Lung (tissue), 11 donors: ENCODE measurements at regions not wholly inside any gene's neighbourhood (a gene's known extent, or its start where the extent isn't known, plus 50 kb on each side); places are given as distances from the start of the nearest gene placed in this dataset.

ENCODE experiments used
- ATAC-seq: fragments of 200-7000 bp; cut with Tn5 transposase; one replicate; pipeline ENCODE4 v1.9.1; 2020; ENCODE audit warnings: moderate number of reproducible peaks; ENCODE audit not compliant: insufficient read depth, low FRiP score
- DNase-seq, 3 donors: peaks; one replicate each; pipeline ENCODE4 v3.0.0-alpha.2; 2013 to 2017
- H3K27ac ChIP-seq, 2 donors: one replicate each; pipeline ENCODE4 v1.5.1; 2013; ENCODE audit warnings: mild to moderate bottlenecking in 2 of 2, moderate library complexity in 2 of 2, control low read depth in 1 of 2, inconsistent platforms in 1 of 2, low read depth in 1 of 2, low read length in 1 of 2
- H3K27me3 ChIP-seq, 3 donors: one replicate each; pipeline ENCODE4 v1.5.1; 2013; ENCODE audit warnings: low read length in 2 of 3; ENCODE audit not compliant: control insufficient read depth in 3 of 3, insufficient read depth in 3 of 3
- H3K36me3 ChIP-seq, 4 donors: one replicate each; pipeline ENCODE4 v1.5.1; 2013; ENCODE audit warnings: low read length in 4 of 4, mild to moderate bottlenecking in 1 of 4, moderate library complexity in 1 of 4; ENCODE audit not compliant: control insufficient read depth in 4 of 4, insufficient read depth in 4 of 4
- H3K4me1 ChIP-seq, 5 donors: one replicate each; pipeline ENCODE4 v1.5.1; 2013; ENCODE audit warnings: low read length in 5 of 5, mild to moderate bottlenecking in 2 of 5, moderate library complexity in 1 of 5; ENCODE audit not compliant: control insufficient read depth in 5 of 5, insufficient read depth in 5 of 5
- H3K4me3 ChIP-seq: one replicate; pipeline ENCODE4 v1.5.1; 2013; ENCODE audit warnings: mild to moderate bottlenecking, control low read depth, moderate library complexity
- H3K9ac ChIP-seq, 2 donors: one replicate each; pipeline ENCODE4 v1.5.1; 2013; ENCODE audit warnings: low read length in 2 of 2, control low read depth in 1 of 2; ENCODE audit not compliant: insufficient read depth in 1 of 2
- H3K9me3 ChIP-seq, 4 donors: one replicate each; pipeline ENCODE4 v1.5.1; 2013; ENCODE audit warnings: low read length in 3 of 4, mild to moderate bottlenecking in 1 of 4, moderate library complexity in 1 of 4; ENCODE audit not compliant: control insufficient read depth in 4 of 4, insufficient read depth in 3 of 4
- CTCF ChIP-seq: IDR thresholded peaks from 2 replicates; pipeline ENCODE4 v1.5.1; 2012; ENCODE audit warnings: mild to moderate bottlenecking; ENCODE audit errors: control extremely low read depth, extremely low read depth
- WGBS, 2 donors: extraction: QIAGEN DNeasy Blood & Tissue Kit; methylation state at CpG; one replicate each; pipeline ENCODE4 v1.1.7; 2013; 5-methylcytosine and 5-hydroxymethylcytosine counted together
- donor health status: control.
- donor health status: control.
- donor health status: Bipolar disorder and iron deficiency.
- donor health status: healthy.
- donor health status: DM: yes; HTN: yes; CAD: no.

GRCh38 chr2:239790313-239790712 lies 234.8 kb downstream of the NDUFA10 start:
- TF ChIP-seq CTCF, result no peak
- H3K9ac ChIP-seq, result no peak overlapping the region
- peaks cover 0 to 12% (median 3%) of the 10 kb centered on the region in 4 donors for H3K9me3 ChIP-seq
- H3K4me1 ChIP-seq, result no peaks in the 10 kb centered on the region
- no peak for DNase-seq
- no peaks in the 10 kb centered on the region for H3K27me3 ChIP-seq
- H3K27ac ChIP-seq, result no peak overlapping the region
- H3K4me3 ChIP-seq, result no peak overlapping the region
- no peak for ATAC-seq
- 78 to 88% methylated on average over 13 of the region's 13 CpGs for WGBS, 2 donors
- H3K36me3 ChIP-seq, result no peaks in the 10 kb centered on the region

GRCh38 chr2:239789711-239790110 lies 235.4 kb downstream of the NDUFA10 start:
- Histone ChIP-seq H3K9ac (no peak overlapping the region), H3K36me3 (no peaks in the 10 kb centered on the region), H3K9me3 (peaks cover 0 to 12% (median 3%) of the 10 kb centered on the region in 4 donors), H3K27me3 (no peaks in the 10 kb centered on the region), H3K4me3 (no peak overlapping the region), H3K27ac (no peak overlapping the region), H3K4me1 (no peaks in the 10 kb centered on the region)
- DNase-seq (no peak), ATAC-seq (no peak)
- WGBS, 2 donors, result 70 to 75% methylated on average over 8 of the region's 8 CpGs
- TF ChIP-seq CTCF, result no peak

GRCh38 chr2:239788576-239789098 lies 236.5 kb downstream of the NDUFA10 start:
- Histone ChIP-seq H3K27ac (no peak overlapping the region), H3K4me3 (no peak overlapping the region), H3K9ac (no peak overlapping the region), H3K36me3 (no peaks in the 10 kb centered on the region), H3K4me1 (no peaks in the 10 kb centered on the region), H3K9me3 (peaks cover 0 to 8% (median 3%) of the 10 kb centered on the region in 4 donors), H3K27me3 (no peaks in the 10 kb centered on the region)
- no peak for TF ChIP-seq CTCF
- ATAC-seq (no peak), DNase-seq (no peak)
- 71 to 72% methylated on average over 6 of the region's 6 CpGs for WGBS, 2 donors

GRCh38 chr2:239787538-239788050 lies 237.5 kb downstream of the NDUFA10 start:
- Histone ChIP-seq H3K27me3 (no peaks in the 10 kb centered on the region), H3K27ac (no peak overlapping the region), H3K9me3 (peaks cover 0 to 7% (median 3%) of the 10 kb centered on the region in 4 donors), H3K4me3 (no peak overlapping the region), H3K4me1 (no peaks in the 10 kb centered on the region), H3K9ac (no peak overlapping the region), H3K36me3 (no peaks in the 10 kb centered on the region)
- WGBS, 2 donors, result 77 to 79% methylated on average over 6 of the region's 6 CpGs
- no peak for DNase-seq
- no peak for TF ChIP-seq CTCF
- ATAC-seq, result no peak
